ENCODE measurements at regions not wholly inside any gene's neighbourhood (a gene's known extent, or its start where the extent isn't known, plus 50 kb on each side); places are given as distances from the start of the nearest gene placed in this dataset.

DNA sequence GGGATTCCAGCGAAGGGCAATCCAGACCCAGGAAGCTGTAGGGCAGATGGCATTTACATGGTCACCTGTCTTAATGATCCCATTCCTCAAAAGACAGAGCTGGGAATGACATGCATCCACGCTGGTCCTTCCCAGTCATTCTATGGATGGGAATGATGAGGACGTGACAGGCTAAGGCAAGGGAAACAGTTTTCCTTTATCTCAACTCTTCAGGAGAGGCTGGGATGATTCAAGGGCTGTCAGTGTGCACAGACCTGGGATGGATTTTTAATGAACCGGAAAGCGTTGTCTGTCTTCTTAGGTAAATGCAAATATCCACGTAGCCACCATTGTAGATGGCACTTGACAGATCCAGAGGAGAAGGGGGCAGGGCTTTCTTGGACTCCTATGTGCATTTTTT is 483.2 kb upstream of the EEF2KMT start:
- Histone ChIP-seq H3K27me3 (replicated peaks; ENCODE audit: insufficient read depth) (no peaks in the 10 kb centered on the region), H3K9me3 (no peaks in the 10 kb centered on the region), H3K27ac (no peak overlapping the region), H3K36me3 (no peaks in the 10 kb centered on the region), H3K4me3 (no peak overlapping the region), H3K4me1 (replicated peaks) (no peaks in the 10 kb centered on the region)
- 75% methylated on average over 6 of the region's 6 CpGs for whole genome bisulfite sequencing
- DNase-seq (ENCODE audit: low spot score) = no peak
- intact Hi-C loops (cut with DNase I) = no loop called here
- no peak for TF ChIP-seq POLR2AphosphoS5 (IDR thresholded peaks at IDR 0.05)
- TF ChIP-seq POLR2A (IDR thresholded peaks at IDR 0.05) = no peak
- TF ChIP-seq, protein P1, sequence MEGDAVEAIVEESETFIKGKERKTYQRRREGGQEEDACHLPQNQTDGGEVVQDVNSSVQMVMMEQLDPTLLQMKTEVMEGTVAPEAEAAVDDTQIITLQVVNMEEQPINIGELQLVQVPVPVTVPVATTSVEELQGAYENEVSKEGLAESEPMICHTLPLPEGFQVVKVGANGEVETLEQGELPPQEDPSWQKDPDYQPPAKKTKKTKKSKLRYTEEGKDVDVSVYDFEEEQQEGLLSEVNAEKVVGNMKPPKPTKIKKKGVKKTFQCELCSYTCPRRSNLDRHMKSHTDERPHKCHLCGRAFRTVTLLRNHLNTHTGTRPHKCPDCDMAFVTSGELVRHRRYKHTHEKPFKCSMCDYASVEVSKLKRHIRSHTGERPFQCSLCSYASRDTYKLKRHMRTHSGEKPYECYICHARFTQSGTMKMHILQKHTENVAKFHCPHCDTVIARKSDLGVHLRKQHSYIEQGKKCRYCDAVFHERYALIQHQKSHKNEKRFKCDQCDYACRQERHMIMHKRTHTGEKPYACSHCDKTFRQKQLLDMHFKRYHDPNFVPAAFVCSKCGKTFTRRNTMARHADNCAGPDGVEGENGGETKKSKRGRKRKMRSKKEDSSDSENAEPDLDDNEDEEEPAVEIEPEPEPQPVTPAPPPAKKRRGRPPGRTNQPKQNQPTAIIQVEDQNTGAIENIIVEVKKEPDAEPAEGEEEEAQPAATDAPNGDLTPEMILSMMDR (IDR thresholded peaks at IDR 0.05) = no peak

DNA sequence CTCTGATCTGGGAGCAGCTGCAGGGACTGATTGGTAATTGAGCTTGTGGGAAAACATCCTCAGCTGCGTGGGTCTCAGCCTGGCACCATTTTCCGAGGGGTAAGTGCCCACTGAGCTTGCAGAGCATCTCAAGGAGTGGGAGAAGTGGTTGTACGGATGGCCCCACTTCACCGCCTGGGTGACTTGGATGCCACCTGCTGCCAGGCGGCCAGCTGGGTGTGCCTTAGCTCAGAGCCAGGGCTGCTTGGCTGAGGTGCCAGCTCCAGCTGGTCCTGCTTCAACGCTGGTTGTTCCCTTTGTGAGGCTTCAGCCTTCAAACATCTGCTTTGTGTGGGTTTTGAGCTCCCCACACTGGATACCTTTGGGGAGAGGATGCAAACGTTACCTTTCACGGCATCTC is 482.7 kb upstream of the EEF2KMT start:
- no peak overlapping the region for H3K27ac ChIP-seq
- H3K9me3 ChIP-seq = no peaks in the 10 kb centered on the region
- no peaks in the 10 kb centered on the region for H3K4me1 ChIP-seq (replicated peaks)
- 65% methylated on average over 8 of the region's 8 CpGs for WGBS
- no peak for TF ChIP-seq POLR2A (IDR thresholded peaks at IDR 0.05)
- no peak for TF ChIP-seq POLR2AphosphoS5 (IDR thresholded peaks at IDR 0.05)
- TF ChIP-seq, protein P1 (IDR thresholded peaks at IDR 0.05) = no peak
- intact Hi-C loops (cut with DNase I) = no loop called here
- no peak for DNase-seq (ENCODE audit: low spot score)
- no peaks in the 10 kb centered on the region for H3K36me3 ChIP-seq
- H3K4me3 ChIP-seq = no peak overlapping the region
- H3K27me3 ChIP-seq (replicated peaks; ENCODE audit: insufficient read depth) = no peaks in the 10 kb centered on the region

DNA sequence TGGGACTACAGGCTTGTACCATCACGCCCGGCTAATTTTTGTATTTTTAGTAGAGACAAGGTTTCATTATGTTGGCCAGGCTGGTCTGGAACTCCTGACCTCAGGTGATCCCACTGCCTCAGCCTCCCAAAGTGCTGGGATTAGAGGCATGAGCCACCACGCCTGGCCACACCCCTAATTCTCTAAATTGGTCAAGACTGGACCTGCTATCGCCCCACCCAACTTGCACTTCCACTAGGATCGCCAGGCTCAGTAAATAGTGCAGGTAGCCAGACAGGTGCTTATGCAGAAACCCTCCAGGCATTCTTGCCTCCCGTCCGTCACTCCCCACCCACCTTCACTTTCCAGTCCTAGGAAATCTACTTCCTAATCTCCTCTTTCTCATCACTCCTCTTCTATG is 481.4 kb upstream of the EEF2KMT start:
- intact Hi-C loops (cut with DNase I) = no loop called here
- 60% methylated on average over 7 of the region's 7 CpGs for WGBS
- Histone ChIP-seq H3K27me3 (replicated peaks; ENCODE audit: insufficient read depth) (no peaks in the 10 kb centered on the region), H3K4me1 (replicated peaks) (no peaks in the 10 kb centered on the region), H3K4me3 (no peak overlapping the region), H3K36me3 (no peaks in the 10 kb centered on the region), H3K9me3 (no peaks in the 10 kb centered on the region), H3K27ac (no peak overlapping the region)
- no peak for TF ChIP-seq POLR2AphosphoS5 (IDR thresholded peaks at IDR 0.05)
- TF ChIP-seq, protein P1 (IDR thresholded peaks at IDR 0.05) = no peak
- TF ChIP-seq POLR2A (IDR thresholded peaks at IDR 0.05) = no peak
- no peak for DNase-seq (ENCODE audit: low spot score)

GRCh38 chr16:5577463-5577862 is 479.9 kb upstream of the EEF2KMT start:
- Histone ChIP-seq H3K27me3 (replicated peaks; ENCODE audit: insufficient read depth) (no peaks in the 10 kb centered on the region), H3K27ac (no peak overlapping the region), H3K4me1 (replicated peaks) (no peaks in the 10 kb centered on the region), H3K4me3 (no peak overlapping the region), H3K9me3 (no peaks in the 10 kb centered on the region), H3K36me3 (no peaks in the 10 kb centered on the region)
- no peak for DNase-seq (ENCODE audit: low spot score)
- TF ChIP-seq, protein P1 (IDR thresholded peaks at IDR 0.05) = no peak
- no peak for TF ChIP-seq POLR2AphosphoS5 (IDR thresholded peaks at IDR 0.05)
- intact Hi-C loops (cut with DNase I) = no loop called here
- 81% methylated on average over 5 of the region's 5 CpGs for WGBS

DNA sequence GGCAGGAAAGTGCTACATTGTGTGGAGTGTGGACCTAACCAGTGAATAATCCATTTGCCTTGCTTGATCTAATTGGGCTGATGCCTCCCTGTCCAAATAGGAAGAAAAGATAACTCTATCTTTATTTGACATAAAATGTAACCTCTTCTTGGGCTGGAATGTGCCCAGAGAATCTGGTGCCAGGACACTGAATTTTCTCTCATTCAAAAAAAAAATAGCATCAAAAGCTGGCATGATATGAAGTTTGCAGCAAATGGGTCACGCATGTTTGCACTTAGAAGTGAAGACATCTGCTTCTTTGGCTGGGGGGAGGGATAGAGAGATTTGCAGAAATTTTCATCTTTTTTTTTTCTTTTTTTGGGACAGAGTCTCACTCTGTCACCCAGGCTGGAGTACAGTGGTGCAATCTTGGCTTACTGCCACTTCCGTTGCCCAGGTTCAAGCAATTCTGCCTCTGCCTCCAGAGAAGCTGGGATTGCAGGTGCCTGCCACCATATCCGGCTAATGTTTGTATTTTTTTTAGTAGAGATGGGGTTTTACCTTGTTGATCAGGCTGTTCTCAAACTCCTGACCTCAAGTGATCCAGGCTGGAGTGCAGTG is 478.2 kb upstream of the EEF2KMT start:
- Histone ChIP-seq H3K4me1 (replicated peaks) (no peaks in the 10 kb centered on the region), H3K4me3 (no peak overlapping the region), H3K27ac (no peak overlapping the region), H3K9me3 (no peaks in the 10 kb centered on the region), H3K27me3 (replicated peaks; ENCODE audit: insufficient read depth) (no peaks in the 10 kb centered on the region), H3K36me3 (no peaks in the 10 kb centered on the region)
- no peak for TF ChIP-seq POLR2AphosphoS5 (IDR thresholded peaks at IDR 0.05)
- TF ChIP-seq, protein P1 (IDR thresholded peaks at IDR 0.05) = no peak
- TF ChIP-seq POLR2A (IDR thresholded peaks at IDR 0.05) = no peak
- WGBS = 68% methylated on average over 3 of the region's 3 CpGs
- DNase-seq (ENCODE audit: low spot score) = no peak
- intact Hi-C loops (cut with DNase I) = no loop called here
